ENCODE measurements at regions not wholly inside any gene's neighbourhood (a gene's known extent, or its start where the extent isn't known, plus 50 kb on each side); places are given as distances from the start of the nearest gene placed in this dataset.

DNA sequence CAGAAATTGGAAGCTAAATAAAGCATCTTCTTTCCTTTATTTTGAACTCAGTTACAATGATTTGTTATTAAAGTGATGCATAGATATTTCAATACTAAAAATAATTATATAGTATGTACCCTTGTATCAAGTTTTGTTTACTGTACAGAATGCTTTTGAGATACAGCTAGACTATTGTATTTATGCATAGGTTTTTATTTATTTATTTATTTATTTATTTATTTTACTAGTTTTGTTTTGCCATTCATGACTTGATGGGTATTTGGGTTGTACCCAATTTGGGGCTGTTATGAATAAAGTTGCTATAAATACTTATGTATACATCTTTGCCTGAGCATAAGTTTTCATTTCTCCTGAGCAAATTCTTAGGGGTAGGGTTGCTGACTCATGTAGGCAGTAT, 118.7 kb upstream of the NXPH2 start (continued):
- TF ChIP-seq, protein P1, sequence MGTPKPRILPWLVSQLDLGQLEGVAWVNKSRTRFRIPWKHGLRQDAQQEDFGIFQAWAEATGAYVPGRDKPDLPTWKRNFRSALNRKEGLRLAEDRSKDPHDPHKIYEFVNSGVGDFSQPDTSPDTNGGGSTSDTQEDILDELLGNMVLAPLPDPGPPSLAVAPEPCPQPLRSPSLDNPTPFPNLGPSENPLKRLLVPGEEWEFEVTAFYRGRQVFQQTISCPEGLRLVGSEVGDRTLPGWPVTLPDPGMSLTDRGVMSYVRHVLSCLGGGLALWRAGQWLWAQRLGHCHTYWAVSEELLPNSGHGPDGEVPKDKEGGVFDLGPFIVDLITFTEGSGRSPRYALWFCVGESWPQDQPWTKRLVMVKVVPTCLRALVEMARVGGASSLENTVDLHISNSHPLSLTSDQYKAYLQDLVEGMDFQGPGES (IDR thresholded peaks at IDR 0.05; ENCODE audit: low read depth, low read length) = no peak
- no peak for TF ChIP-seq RAD21 (IDR thresholded peaks at IDR 0.05; ENCODE audit: low read length)
- TF ChIP-seq, protein P2, sequence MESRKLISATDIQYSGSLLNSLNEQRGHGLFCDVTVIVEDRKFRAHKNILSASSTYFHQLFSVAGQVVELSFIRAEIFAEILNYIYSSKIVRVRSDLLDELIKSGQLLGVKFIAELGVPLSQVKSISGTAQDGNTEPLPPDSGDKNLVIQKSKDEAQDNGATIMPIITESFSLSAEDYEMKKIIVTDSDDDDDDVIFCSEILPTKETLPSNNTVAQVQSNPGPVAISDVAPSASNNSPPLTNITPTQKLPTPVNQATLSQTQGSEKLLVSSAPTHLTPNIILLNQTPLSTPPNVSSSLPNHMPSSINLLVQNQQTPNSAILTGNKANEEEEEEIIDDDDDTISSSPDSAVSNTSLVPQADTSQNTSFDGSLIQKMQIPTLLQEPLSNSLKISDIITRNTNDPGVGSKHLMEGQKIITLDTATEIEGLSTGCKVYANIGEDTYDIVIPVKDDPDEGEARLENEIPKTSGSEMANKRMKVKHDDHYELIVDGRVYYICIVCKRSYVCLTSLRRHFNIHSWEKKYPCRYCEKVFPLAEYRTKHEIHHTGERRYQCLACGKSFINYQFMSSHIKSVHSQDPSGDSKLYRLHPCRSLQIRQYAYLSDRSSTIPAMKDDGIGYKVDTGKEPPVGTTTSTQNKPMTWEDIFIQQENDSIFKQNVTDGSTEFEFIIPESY (IDR thresholded peaks at IDR 0.05; ENCODE audit: borderline replicate concordance, low read depth) = no peak
- TF ChIP-seq CHD2 (IDR thresholded peaks at IDR 0.05; ENCODE audit: low read length, partially characterized antibody) = no peak

DNA sequence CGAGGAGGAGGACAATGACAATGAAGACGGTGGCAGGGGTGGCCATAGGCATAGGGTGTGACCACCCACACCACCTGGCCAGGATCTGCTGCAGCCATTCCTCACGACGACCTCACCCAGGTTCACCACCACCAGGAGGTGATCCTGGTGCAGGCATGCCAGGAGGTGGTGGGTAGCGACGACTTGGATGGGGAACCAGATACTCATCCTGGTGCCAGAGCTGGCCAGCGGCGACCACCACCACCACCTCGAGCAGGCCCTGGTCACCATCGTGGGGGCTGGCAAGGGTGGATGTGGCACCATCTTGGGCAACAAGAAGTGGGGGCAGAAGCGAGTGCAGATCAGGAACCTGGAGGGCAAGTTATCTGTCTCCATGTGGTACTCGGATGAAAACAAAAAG, 117.1 kb upstream of the NXPH2 start:
- DNase-seq = no peak
- Histone ChIP-seq H3K27me3 (ENCODE audit: insufficient read depth) (no peaks in the 10 kb centered on the region), H4K20me1 (ENCODE audit: insufficient read depth) (no peaks in the 10 kb centered on the region), H3K4me1 (ENCODE audit: control insufficient read depth in 1 of 2, insufficient read depth in 2 of 2, low read depth in 1 of 2, low read length in 1 of 2) (no peaks in the 10 kb centered on the region), H3K9ac (no peak overlapping the region), H3K27ac (ENCODE audit: low read depth in 2 of 2, low read length in 1 of 2) (no peak overlapping the region), H3K9me2 (no peaks in the 10 kb centered on the region), H2AFZ (ENCODE audit: low read depth) (no peak overlapping the region), H3K36me3 (replicated peaks in 1 of 2; ENCODE audit: control insufficient read depth in 1 of 2, insufficient read depth in 2 of 2, low read length in 1 of 2) (no peaks in the 10 kb centered on the region), H3K4me3 (ENCODE audit: low read depth in 2 of 2, low read length in 1 of 2) (no peak overlapping the region), H3K9me3 (no peaks in the 10 kb centered on the region), H3F3A (replicated peaks; ENCODE audit: insufficient read depth) (no peaks in the 10 kb centered on the region), H3K4me2 (no peak overlapping the region), H3K79me2 (ENCODE audit: insufficient read depth) (no peaks in the 10 kb centered on the region)
- POLR2A ChIA-PET = no interaction called here
- no peak for TF ChIP-seq NFIC (IDR thresholded peaks at IDR 0.05; ENCODE audit: borderline replicate concordance)
- TF ChIP-seq FOXJ3 (CRISPR knock-in tag; IDR thresholded peaks at IDR 0.05) = no peak
- no peak for TF ChIP-seq TAF1 (IDR thresholded peaks at IDR 0.05; ENCODE audit: borderline replicate concordance, low read depth, low read length)
- TF ChIP-seq, protein P1 (IDR thresholded peaks at IDR 0.05; ENCODE audit: low read depth, low read length) = no peak
- no peak for TF ChIP-seq FOSL2 (IDR thresholded peaks at IDR 0.05; ENCODE audit: borderline replicate concordance, low read depth)
- no peak for TF ChIP-seq SIN3A (IDR thresholded peaks at IDR 0.05; ENCODE audit: borderline replicate concordance, low read depth, low read length)
- no peak for TF ChIP-seq RXRA (IDR thresholded peaks at IDR 0.05; ENCODE audit: borderline replicate concordance, low read depth)
- TF ChIP-seq EP300 (IDR thresholded peaks at IDR 0.05; ENCODE audit: borderline replicate concordance in 1 of 2, low read depth in 1 of 2, low read length in 1 of 2) = no peak
- TF ChIP-seq, protein P3, sequence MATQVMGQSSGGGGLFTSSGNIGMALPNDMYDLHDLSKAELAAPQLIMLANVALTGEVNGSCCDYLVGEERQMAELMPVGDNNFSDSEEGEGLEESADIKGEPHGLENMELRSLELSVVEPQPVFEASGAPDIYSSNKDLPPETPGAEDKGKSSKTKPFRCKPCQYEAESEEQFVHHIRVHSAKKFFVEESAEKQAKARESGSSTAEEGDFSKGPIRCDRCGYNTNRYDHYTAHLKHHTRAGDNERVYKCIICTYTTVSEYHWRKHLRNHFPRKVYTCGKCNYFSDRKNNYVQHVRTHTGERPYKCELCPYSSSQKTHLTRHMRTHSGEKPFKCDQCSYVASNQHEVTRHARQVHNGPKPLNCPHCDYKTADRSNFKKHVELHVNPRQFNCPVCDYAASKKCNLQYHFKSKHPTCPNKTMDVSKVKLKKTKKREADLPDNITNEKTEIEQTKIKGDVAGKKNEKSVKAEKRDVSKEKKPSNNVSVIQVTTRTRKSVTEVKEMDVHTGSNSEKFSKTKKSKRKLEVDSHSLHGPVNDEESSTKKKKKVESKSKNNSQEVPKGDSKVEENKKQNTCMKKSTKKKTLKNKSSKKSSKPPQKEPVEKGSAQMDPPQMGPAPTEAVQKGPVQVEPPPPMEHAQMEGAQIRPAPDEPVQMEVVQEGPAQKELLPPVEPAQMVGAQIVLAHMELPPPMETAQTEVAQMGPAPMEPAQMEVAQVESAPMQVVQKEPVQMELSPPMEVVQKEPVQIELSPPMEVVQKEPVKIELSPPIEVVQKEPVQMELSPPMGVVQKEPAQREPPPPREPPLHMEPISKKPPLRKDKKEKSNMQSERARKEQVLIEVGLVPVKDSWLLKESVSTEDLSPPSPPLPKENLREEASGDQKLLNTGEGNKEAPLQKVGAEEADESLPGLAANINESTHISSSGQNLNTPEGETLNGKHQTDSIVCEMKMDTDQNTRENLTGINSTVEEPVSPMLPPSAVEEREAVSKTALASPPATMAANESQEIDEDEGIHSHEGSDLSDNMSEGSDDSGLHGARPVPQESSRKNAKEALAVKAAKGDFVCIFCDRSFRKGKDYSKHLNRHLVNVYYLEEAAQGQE (IDR thresholded peaks at IDR 0.05; ENCODE audit: low read depth, low read length) = no peak
- no peak for TF ChIP-seq RCOR1 (IDR thresholded peaks at IDR 0.05; ENCODE audit: low read length)
- TF ChIP-seq FOXM1 (IDR thresholded peaks at IDR 0.05; ENCODE audit: low read depth) = no peak
- WGBS (ENCODE audit: low lambda C conversion rate) = 31% methylated on average over 11 of the region's 12 CpGs
- CTCF ChIA-PET = interaction anchor here (1.8 kb wide), 1 partner anchor 26 kb away, joined by 4 read pairs; no protein-coding TSS in a partner anchor

Data from SK-N-SH (cell line).